RWPE1 (cell line): ENCODE measurements at regions not wholly inside any gene's neighbourhood (a gene's known extent, or its start where the extent isn't known, plus 50 kb on each side); places are given as distances from the start of the nearest gene placed in this dataset.

Experiments
- CTCF ChIA-PET: fragments of 350-600 bp; sonication (Branson Sonifier 250); formaldehyde crosslinking; extraction: SDS; loops from one replicate; lab custom pipeline; 2021; lab: Yijun Ruan, JAX
- POLR2A ChIA-PET: fragments of 400-600 bp; formaldehyde crosslinking; extraction: SDS; loops from one replicate; lab custom pipeline; 2020; ENCODE audit warnings: antibody characterized with exemption; ENCODE audit not compliant: low non-redundant PET; lab: Yijun Ruan, JAX
- DNase-seq: peaks from one replicate; pipeline ENCODE4 v3.0.0; 2012; ENCODE audit warnings: low spot score
- H3K27ac ChIP-seq: fragments of 450-650 bp; 2 replicates; pipeline ENCODE4 v1.5.1; 2017
- CTCF ChIP-seq: fragments of 450-650 bp; conservative IDR thresholded peaks from 2 replicates; pipeline ENCODE4 v1.5.1; 2017; ENCODE audit warnings: low read depth, mild to moderate bottlenecking

GRCh38 chr1:165067829-165068228, 288.7 kb downstream of the LMX1A start:
- POLR2A ChIA-PET = no interaction called here
- H3K27ac ChIP-seq = no peak overlapping the region
- CTCF ChIA-PET = no interaction called here
- no peak for TF ChIP-seq CTCF
- DNase-seq = no peak

- H3K27ac ChIP-seq = no peak overlapping the region
- ChIA-PET POLR2A (no interaction called here), CTCF (no interaction called here)
- no peak for DNase-seq
- no peak for TF ChIP-seq CTCF
Observed at GRCh38 chr1:165063181-165063965, 293.1 kb downstream of the LMX1A start.

- CTCF ChIA-PET = no interaction called here
Observed at GRCh38 chr1:165062346-165062745, 294.2 kb downstream of the LMX1A start.

GRCh38 chr1:165060285-165060793, 296.2 kb downstream of the LMX1A start:
- TF ChIP-seq CTCF = no peak
- ChIA-PET CTCF (interaction anchor here (0.6 kb wide), 1 partner anchor 245 kb away, joined by 4 read pairs; no protein-coding TSS in a partner anchor), POLR2A (no interaction called here)

More at GRCh38 chr1:165062346-165062745, 294.2 kb downstream of the LMX1A start:
- TF ChIP-seq CTCF = no peak
- POLR2A ChIA-PET = no interaction called here
- no peak overlapping the region for H3K27ac ChIP-seq
- no peak for DNase-seq

GRCh38 chr1:165057956-165058355, 298.6 kb downstream of the LMX1A start:
- POLR2A ChIA-PET = interaction anchor here (0.5 kb wide), 1 partner anchor 14 kb away, joined by 3 read pairs; no protein-coding TSS in a partner anchor
- CTCF ChIA-PET = interaction anchor here (0.6 to 0.7 kb wide), 2 partner anchors 10 to 59 kb away, joined by 3 to 5 read pairs; no protein-coding TSS in a partner anchor
- DNase-seq = no peak
- no peak overlapping the region for H3K27ac ChIP-seq
- TF ChIP-seq CTCF = no peak

More at GRCh38 chr1:165060285-165060793, 296.2 kb downstream of the LMX1A start:
- no peak overlapping the region for H3K27ac ChIP-seq
- DNase-seq = no peak

GRCh38 chr1:165056914-165057313, 299.6 kb downstream of the LMX1A start:
- H3K27ac ChIP-seq = no peak overlapping the region
- CTCF ChIA-PET = interaction anchor here (0.6 kb wide), 1 partner anchor 39 kb away, joined by 3 read pairs; no protein-coding TSS in a partner anchor
- POLR2A ChIA-PET = no interaction called here

More at GRCh38 chr1:165056914-165057313, 299.6 kb downstream of the LMX1A start:
- no peak for TF ChIP-seq CTCF
- DNase-seq = no peak
